ENCODE measurements at regions not wholly inside any gene's neighbourhood (a gene's known extent, or its start where the extent isn't known, plus 50 kb on each side); places are given as distances from the start of the nearest gene placed in this dataset.

- H3K27me3 ChIP-seq (ENCODE audit: control insufficient read depth, insufficient read depth, low read length): no peaks in the 10 kb centered on the region
- ChIA-PET POLR2A (no interaction called here), CTCF (no interaction called here)
- ATAC-seq: no peak
- intact Hi-C loops (cut with micrococcal nuclease; ENCODE audit: unreplicated experiment) (no loop called here), in situ Hi-C loops (cut with HindIII; ENCODE audit: low pct_unique_long_range_greater_than_20kb, low sequenced_read_pairs) (no loop called here)
- TF ChIP-seq POLR2AphosphoS5 (IDR thresholded peaks at IDR 0.05; ENCODE audit: low read depth, low read length) (no peak), TCF7L2 (IDR thresholded peaks at IDR 0.05; ENCODE audit: low read depth, low read length) (no peak; the same call in 1 of the 2 replicates), SIN3A (IDR thresholded peaks at IDR 0.05; ENCODE audit: borderline replicate concordance, insufficient read depth, low read depth, low read length) (no peak)
- BruUV-seq (replicated peaks): no TSS peak
- DNase-seq (ENCODE audit: low read depth, low spot score): no peak
- H3K9me3 ChIP-seq (ENCODE audit: control insufficient read depth, insufficient read depth, low read depth, low read length): no peaks in the 10 kb centered on the region
- H3K4me3 ChIP-seq (ENCODE audit: low read depth in 2 of 2, low read length in 2 of 2): no peak overlapping the region
- no peak overlapping the region for H3K27ac ChIP-seq (ENCODE audit: low read length)
- no peaks in the 10 kb centered on the region for H3K36me3 ChIP-seq (ENCODE audit: control insufficient read depth, insufficient read depth, low read length)
- no peaks in the 10 kb centered on the region for H3K4me1 ChIP-seq (ENCODE audit: control insufficient read depth, insufficient read depth, low read length)
These were observed 316.2 kb downstream of the CDH2 start for GRCh38 chr18:27860701-27861107.

- BruUV-seq (replicated peaks): no TSS peak
- DNase-seq (ENCODE audit: low read depth, low spot score): no peak
- in situ Hi-C loops (cut with HindIII; ENCODE audit: low pct_unique_long_range_greater_than_20kb, low sequenced_read_pairs): no loop called here
- Histone ChIP-seq H3K27ac (ENCODE audit: low read length) (no peak overlapping the region), H3K9me3 (ENCODE audit: control insufficient read depth, insufficient read depth, low read depth, low read length) (no peaks in the 10 kb centered on the region), H3K4me3 (ENCODE audit: low read depth in 2 of 2, low read length in 2 of 2) (no peak overlapping the region), H3K27me3 (ENCODE audit: control insufficient read depth, insufficient read depth, low read length) (no peaks in the 10 kb centered on the region), H3K4me1 (ENCODE audit: control insufficient read depth, insufficient read depth, low read length) (no peaks in the 10 kb centered on the region), H3K36me3 (ENCODE audit: control insufficient read depth, insufficient read depth, low read length) (no peaks in the 10 kb centered on the region)
- intact Hi-C loops (cut with micrococcal nuclease; ENCODE audit: unreplicated experiment): no loop called here
- TF ChIP-seq POLR2AphosphoS5 (IDR thresholded peaks at IDR 0.05; ENCODE audit: low read depth, low read length) (no peak), CTCF (IDR thresholded peaks at IDR 0.05) (no peak), TCF7L2 (IDR thresholded peaks at IDR 0.05; ENCODE audit: low read depth, low read length) (no peak), SIN3A (IDR thresholded peaks at IDR 0.05; ENCODE audit: borderline replicate concordance, insufficient read depth, low read depth, low read length) (no peak), REST (IDR thresholded peaks at IDR 0.05; ENCODE audit: insufficient read depth in 1 of 2, low read depth in 2 of 2, low read length in 1 of 2) (no peak)
- CTCF ChIA-PET: no interaction called here
- POLR2A ChIA-PET: no interaction called here
- no peak for ATAC-seq
These were observed 316.9 kb downstream of the CDH2 start for GRCh38 chr18:27860011-27860410.

GRCh38 chr18:27856820-27857219 lies 320.1 kb downstream of the CDH2 start:
- ATAC-seq (no peak), DNase-seq (ENCODE audit: low read depth, low spot score) (no peak)
- Histone ChIP-seq H3K27me3 (ENCODE audit: control insufficient read depth, insufficient read depth, low read length) (no peaks in the 10 kb centered on the region), H3K36me3 (ENCODE audit: control insufficient read depth, insufficient read depth, low read length) (no peaks in the 10 kb centered on the region), H3K9me3 (ENCODE audit: control insufficient read depth, insufficient read depth, low read depth, low read length) (no peaks in the 10 kb centered on the region), H3K4me3 (ENCODE audit: low read depth in 2 of 2, low read length in 2 of 2) (no peak overlapping the region), H3K4me1 (ENCODE audit: control insufficient read depth, insufficient read depth, low read length) (no peaks in the 10 kb centered on the region), H3K27ac (ENCODE audit: low read length) (no peak overlapping the region)
- BruUV-seq (replicated peaks): no TSS peak
- ChIA-PET CTCF (no interaction called here), POLR2A (no interaction called here)
- TF ChIP-seq SIN3A (IDR thresholded peaks at IDR 0.05; ENCODE audit: borderline replicate concordance, insufficient read depth, low read depth, low read length) (no peak), CTCF (IDR thresholded peaks at IDR 0.05) (no peak), REST (IDR thresholded peaks at IDR 0.05; ENCODE audit: insufficient read depth in 1 of 2, low read depth in 2 of 2, low read length in 1 of 2) (no peak), POLR2AphosphoS5 (IDR thresholded peaks at IDR 0.05; ENCODE audit: low read depth, low read length) (no peak), TCF7L2 (IDR thresholded peaks at IDR 0.05; ENCODE audit: low read depth, low read length) (no peak)
- intact Hi-C loops (cut with micrococcal nuclease; ENCODE audit: unreplicated experiment) (no loop called here), in situ Hi-C loops (cut with HindIII; ENCODE audit: low pct_unique_long_range_greater_than_20kb, low sequenced_read_pairs) (no loop called here)

Measured in Panc1 (cell line).